Peyer's patch (tissue), 4 donors: ENCODE measurements at regions not wholly inside any gene's neighbourhood (a gene's known extent, or its start where the extent isn't known, plus 50 kb on each side); places are given as distances from the start of the nearest gene placed in this dataset.

ENCODE experiments used
- DNase-seq, 3 donors: peaks; one replicate each; pipeline ENCODE4 v3.0.0-alpha.2; 2017 to 2019
- H3K27ac ChIP-seq, 4 donors: fragments of 200-600 bp; sonication (generic); one replicate each; pipeline ENCODE4 v1.5.1; 2016 to 2019
- H3K27me3 ChIP-seq, 2 donors: fragments of 200-600 bp; sonication (generic); one replicate each; pipeline ENCODE4 v1.5.1; 2019
- H3K36me3 ChIP-seq, 3 donors: fragments of 200-600 bp; sonication (generic); one replicate each; pipeline ENCODE4 v1.5.1; 2016 to 2019
- H3K4me1 ChIP-seq, 4 donors: fragments of 200-600 bp; sonication (generic); one replicate each; pipeline ENCODE4 v1.5.1; 2016 to 2019
- H3K4me3 ChIP-seq, 4 donors: fragments of 200-600 bp; sonication (generic); 1 replicate in 3 of 4; 2 replicates in 1 of 4; pipeline ENCODE4 v1.5.1; 2016 to 2019; ENCODE audit warnings: mild to moderate bottlenecking in 1 of 4
- H3K9me3 ChIP-seq, 4 donors: fragments of 200-600 bp; sonication (generic); one replicate each; pipeline ENCODE4 v1.5.1; 2016 to 2019; ENCODE audit warnings: mild to moderate bottlenecking in 1 of 4
- POLR2A ChIP-seq, 2 donors: fragments of 450-650 bp; IDR thresholded peaks; one replicate each; pipeline ENCODE4 v1.5.1; 2017; ENCODE audit warnings: antibody characterized with exemption in 2 of 2, mild to moderate bottlenecking in 2 of 2, moderate library complexity in 2 of 2
- TF ChIP-seq, protein P1 (sequence below), 6 experiments: fragments of 450-650 bp in 4 of 6; fragments of 200-600 bp in 2 of 6; sonication (generic) in 1 of 6; IDR thresholded peaks; one replicate each; pipeline ENCODE4 v1.5.1; 2017 to 2019; ENCODE audit warnings: antibody characterized with exemption in 6 of 6, mild to moderate bottlenecking in 3 of 6, moderate library complexity in 1 of 6

DNA sequence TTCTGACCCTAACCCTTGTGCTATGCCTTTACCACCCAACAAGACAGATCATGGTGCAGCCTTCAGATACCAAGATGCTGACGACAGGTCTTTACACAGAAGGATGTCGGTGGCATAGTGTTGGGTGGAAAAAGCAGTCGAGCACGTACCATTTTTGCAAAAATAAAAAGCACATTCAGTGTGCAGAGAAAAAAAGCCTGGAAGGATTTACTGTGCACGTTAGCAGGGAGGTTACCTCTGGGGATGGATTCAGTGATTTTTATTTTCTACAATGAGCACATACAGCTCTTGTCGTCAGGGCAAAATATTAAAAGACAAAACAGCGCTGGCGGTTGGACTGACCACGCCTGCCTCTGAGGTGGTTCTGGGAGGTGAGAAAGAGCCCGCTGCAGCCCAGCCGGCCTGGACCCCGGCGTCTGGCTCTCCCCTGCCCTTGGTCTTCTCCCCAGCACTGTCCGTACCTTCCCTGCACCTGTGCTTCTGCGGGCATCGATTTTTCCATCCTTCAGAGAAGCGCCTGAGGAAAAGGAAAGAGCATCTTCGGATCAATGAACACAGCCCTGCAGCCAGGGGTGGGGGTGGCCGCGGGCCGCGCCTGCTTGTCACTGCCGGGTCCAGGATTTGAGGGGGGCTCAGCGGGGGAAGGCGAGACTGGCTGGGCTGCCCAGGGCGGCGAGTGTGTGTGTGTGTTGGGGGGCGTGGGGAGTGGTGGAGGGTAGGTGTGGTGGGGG is 200.0 kb upstream of the IER5L start:
- TF ChIP-seq POLR2A (IDR thresholded peaks at IDR 0.05) = no peak
- TF ChIP-seq, protein P1, sequence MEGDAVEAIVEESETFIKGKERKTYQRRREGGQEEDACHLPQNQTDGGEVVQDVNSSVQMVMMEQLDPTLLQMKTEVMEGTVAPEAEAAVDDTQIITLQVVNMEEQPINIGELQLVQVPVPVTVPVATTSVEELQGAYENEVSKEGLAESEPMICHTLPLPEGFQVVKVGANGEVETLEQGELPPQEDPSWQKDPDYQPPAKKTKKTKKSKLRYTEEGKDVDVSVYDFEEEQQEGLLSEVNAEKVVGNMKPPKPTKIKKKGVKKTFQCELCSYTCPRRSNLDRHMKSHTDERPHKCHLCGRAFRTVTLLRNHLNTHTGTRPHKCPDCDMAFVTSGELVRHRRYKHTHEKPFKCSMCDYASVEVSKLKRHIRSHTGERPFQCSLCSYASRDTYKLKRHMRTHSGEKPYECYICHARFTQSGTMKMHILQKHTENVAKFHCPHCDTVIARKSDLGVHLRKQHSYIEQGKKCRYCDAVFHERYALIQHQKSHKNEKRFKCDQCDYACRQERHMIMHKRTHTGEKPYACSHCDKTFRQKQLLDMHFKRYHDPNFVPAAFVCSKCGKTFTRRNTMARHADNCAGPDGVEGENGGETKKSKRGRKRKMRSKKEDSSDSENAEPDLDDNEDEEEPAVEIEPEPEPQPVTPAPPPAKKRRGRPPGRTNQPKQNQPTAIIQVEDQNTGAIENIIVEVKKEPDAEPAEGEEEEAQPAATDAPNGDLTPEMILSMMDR (IDR thresholded peaks at IDR 0.05) = no peak
- Histone ChIP-seq H3K9me3 (no peaks in the 10 kb centered on the region), H3K27ac (no peak overlapping the region), H3K4me3 (no peak overlapping the region), H3K27me3 (no peaks in the 10 kb centered on the region), H3K4me1 (peaks cover 0 to 10% (median 3%) of the 10 kb centered on the region in 4 donors), H3K36me3 (no peaks in the 10 kb centered on the region)
- DNase-seq = no peak

DNA sequence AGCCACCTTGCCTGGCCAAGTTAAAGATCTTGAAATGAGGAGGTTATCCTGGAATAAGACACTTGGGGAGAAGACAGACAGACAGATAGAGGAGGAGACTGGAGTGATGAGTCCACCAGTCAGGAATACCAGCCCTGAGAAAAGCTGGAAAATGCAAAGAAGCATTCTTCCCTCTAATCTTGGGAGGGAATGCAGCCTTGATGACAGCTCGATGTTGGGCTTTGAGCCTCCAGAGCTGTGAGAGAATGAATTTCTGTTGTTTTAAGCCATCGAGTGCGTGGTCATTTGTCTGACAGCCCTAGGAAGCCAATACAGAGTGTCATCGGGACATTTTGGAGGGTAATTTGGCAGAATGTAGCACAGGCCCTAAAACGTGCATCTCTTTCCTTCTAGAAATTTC is 199.1 kb upstream of the IER5L start:
- TF ChIP-seq, protein P1 (IDR thresholded peaks at IDR 0.05) = no peak
- TF ChIP-seq POLR2A (IDR thresholded peaks at IDR 0.05) = no peak
- Histone ChIP-seq H3K4me3 (no peak overlapping the region), H3K9me3 (no peaks in the 10 kb centered on the region)

DNA sequence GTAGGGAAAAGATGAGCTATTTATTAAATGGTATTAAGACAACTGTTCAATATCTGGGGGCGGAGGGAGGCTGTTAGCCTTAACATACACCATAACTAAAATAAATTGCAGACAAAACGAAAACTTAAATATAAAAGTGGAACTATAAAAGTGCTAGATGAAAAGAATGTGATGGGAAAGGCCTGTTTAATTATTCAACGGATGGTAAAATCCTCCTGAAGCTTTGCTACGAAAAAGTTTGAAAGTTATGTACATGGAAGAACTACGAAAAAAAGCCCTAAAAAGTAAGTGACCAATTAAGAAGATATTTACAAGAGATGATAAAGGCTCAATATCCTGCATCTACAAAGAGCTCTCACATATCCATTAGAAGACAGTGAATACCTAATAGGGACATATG is 197.8 kb upstream of the IER5L start:
- Histone ChIP-seq H3K4me1 (no peaks in the 10 kb centered on the region), H3K27me3 (no peaks in the 10 kb centered on the region), H3K9me3 (no peaks in the 10 kb centered on the region), H3K27ac (no peak overlapping the region), H3K4me3 (no peak overlapping the region), H3K36me3 (no peaks in the 10 kb centered on the region)
- no peak for TF ChIP-seq POLR2A (IDR thresholded peaks at IDR 0.05)
- TF ChIP-seq, protein P1 (IDR thresholded peaks at IDR 0.05) = no peak
- no peak for DNase-seq

More for the DNA sequence above, 199.1 kb upstream of the IER5L start:
- DNase-seq = no peak
- H3K4me1 ChIP-seq = peaks cover 0 to under 1% (median 0%) of the 10 kb centered on the region in 4 donors
- H3K27me3 ChIP-seq = no peaks in the 10 kb centered on the region
- no peak overlapping the region for H3K27ac ChIP-seq
- H3K36me3 ChIP-seq = no peaks in the 10 kb centered on the region

DNA sequence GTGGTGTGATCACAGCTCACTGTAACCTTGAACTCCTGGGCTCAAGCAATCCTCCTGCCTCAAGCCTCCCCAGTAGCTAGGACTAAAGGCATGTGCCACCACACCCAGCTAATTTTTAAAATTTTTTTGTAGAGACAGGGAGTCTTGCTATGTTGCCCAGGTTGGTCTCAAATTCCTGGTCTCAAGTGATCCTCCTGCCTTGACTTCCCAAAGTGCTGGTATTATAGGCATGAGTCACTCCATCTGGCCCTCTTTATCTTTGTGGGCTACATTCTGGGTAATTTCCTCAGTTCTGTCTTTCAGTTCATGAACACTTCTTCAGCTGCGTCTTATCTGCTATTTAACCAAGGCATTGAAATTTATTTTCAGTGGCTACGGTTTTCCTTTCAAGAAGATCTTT is 196.6 kb upstream of the IER5L start:
- Histone ChIP-seq H3K27me3 (no peaks in the 10 kb centered on the region), H3K4me1 (no peaks in the 10 kb centered on the region), H3K27ac (no peak overlapping the region), H3K36me3 (no peaks in the 10 kb centered on the region), H3K9me3 (no peaks in the 10 kb centered on the region), H3K4me3 (no peak overlapping the region)
- DNase-seq = no peak
- TF ChIP-seq, protein P1 (IDR thresholded peaks at IDR 0.05) = no peak
- no peak for TF ChIP-seq POLR2A (IDR thresholded peaks at IDR 0.05)

DNA sequence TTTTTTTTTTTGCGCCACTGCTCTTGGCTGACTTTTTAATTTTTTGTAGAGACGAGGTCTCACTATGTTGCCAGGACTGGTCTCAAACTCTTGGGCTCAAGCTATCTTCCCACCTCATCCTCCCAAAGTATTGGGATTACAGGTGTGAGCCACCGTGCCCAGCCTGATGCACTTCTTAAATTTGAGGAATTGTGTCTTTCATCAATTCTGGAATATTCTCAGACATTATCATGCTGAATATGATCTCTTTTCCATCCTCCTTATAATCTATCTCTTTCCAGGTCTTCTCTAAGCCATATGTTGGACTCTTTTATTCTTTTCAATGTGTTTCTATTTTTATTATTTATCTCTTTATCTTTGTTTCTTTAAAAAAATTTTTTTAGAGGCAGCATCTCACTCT is 196.2 kb upstream of the IER5L start:
- Histone ChIP-seq H3K36me3 (no peaks in the 10 kb centered on the region), H3K9me3 (no peaks in the 10 kb centered on the region), H3K4me3 (no peak overlapping the region), H3K4me1 (no peaks in the 10 kb centered on the region), H3K27ac (no peak overlapping the region), H3K27me3 (no peaks in the 10 kb centered on the region)
- TF ChIP-seq, protein P1 (IDR thresholded peaks at IDR 0.05) = no peak
- no peak for TF ChIP-seq POLR2A (IDR thresholded peaks at IDR 0.05)
- no peak for DNase-seq
